CD14-positive monocyte (primary cell): ENCODE measurements at regions not wholly inside any gene's neighbourhood (a gene's known extent, or its start where the extent isn't known, plus 50 kb on each side); places are given as distances from the start of the nearest gene placed in this dataset.

ENCODE experiments used
- DNase-seq, 3 donors: peaks; one replicate each; pipeline ENCODE4 v3.0.0-alpha.2; 2011 to 2022
- H2AFZ ChIP-seq: 2 replicates; pipeline ENCODE4 v1.6.0; 2012; ENCODE audit warnings: mild to moderate bottlenecking, low read depth, low read length, inconsistent platforms; ENCODE audit not compliant: insufficient read depth, poor library complexity, severe bottlenecking
- H3K27ac ChIP-seq, 2 donors: 1 replicate in 1 of 2; 2 replicates in 1 of 2; pipeline ENCODE4 v1.5.1; 2012 to 2013; ENCODE audit warnings: low read length in 2 of 2, control low read depth in 1 of 2, inconsistent platforms in 1 of 2, low read depth in 1 of 2, mild to moderate bottlenecking in 1 of 2
- H3K27me3 ChIP-seq, 2 donors: one replicate each; pipeline versions ENCODE4 v1.6.0 to v1.6.1; 2011 to 2013; ENCODE audit warnings: low read length in 2 of 2; ENCODE audit not compliant: control insufficient read depth in 2 of 2, insufficient read depth in 2 of 2
- H3K36me3 ChIP-seq, 2 donors: replicated peaks in 1 of 2; 1 replicate in 1 of 2; 2 replicates in 1 of 2; pipeline versions ENCODE4 v1.5.1 to v1.6.1; 2012 to 2013; ENCODE audit warnings: low read length in 2 of 2, control low read depth in 1 of 2, inconsistent platforms in 1 of 2, mild to moderate bottlenecking in 1 of 2; ENCODE audit not compliant: insufficient read depth in 2 of 2, control insufficient read depth in 1 of 2
- H3K4me1 ChIP-seq, 2 donors: 1 replicate in 1 of 2; 2 replicates in 1 of 2; pipeline versions ENCODE4 v1.5.1 to v1.6.1; 2012 to 2013; ENCODE audit warnings: low read length in 2 of 2, control low read depth in 1 of 2, inconsistent platforms in 1 of 2, mild to moderate bottlenecking in 1 of 2, moderate library complexity in 1 of 2; ENCODE audit not compliant: insufficient read depth in 2 of 2, control insufficient read depth in 1 of 2
- H3K4me2 ChIP-seq: replicated peaks from 2 replicates; pipeline ENCODE3; 2012; ENCODE audit warnings: low read length, moderate library complexity, mild to moderate bottlenecking; ENCODE audit not compliant: poor library complexity, severe bottlenecking; ENCODE audit errors: extremely low read depth
- H3K4me3 ChIP-seq, 3 experiments: fragments of 200-600 bp in 1 of 3; sonication (generic) in 1 of 3; replicated peaks in 1 of 3; 1 replicate in 2 of 3; 2 replicates in 1 of 3; pipeline ENCODE4 v1.5.1; 2011 to 2013; ENCODE audit warnings: low read length in 3 of 3, mild to moderate bottlenecking in 3 of 3, control low read depth in 2 of 3, low read depth in 2 of 3, inconsistent platforms in 1 of 3, moderate library complexity in 1 of 3
- H3K79me2 ChIP-seq: 2 replicates; pipeline ENCODE4 v1.6.0; 2012; ENCODE audit warnings: mild to moderate bottlenecking, control low read depth, inconsistent platforms, low read length, moderate library complexity; ENCODE audit not compliant: insufficient read depth
- H3K9ac ChIP-seq: 2 replicates; pipeline ENCODE4 v1.6.0; 2017; ENCODE audit warnings: low read length, mild to moderate bottlenecking; ENCODE audit not compliant: insufficient read depth, poor library complexity, severe bottlenecking
- H3K9me3 ChIP-seq, 2 donors: replicated peaks in 1 of 2; 1 replicate in 1 of 2; 2 replicates in 1 of 2; pipeline versions ENCODE4 v1.5.1 to v1.6.1; 2012 to 2013; ENCODE audit warnings: low read length in 2 of 2, control low read depth in 1 of 2; ENCODE audit not compliant: control insufficient read depth in 1 of 2, insufficient read depth in 1 of 2
- H4K20me1 ChIP-seq: 2 replicates; pipeline ENCODE4 v1.6.0; 2012; ENCODE audit warnings: mild to moderate bottlenecking, low read length, control low read depth, moderate library complexity; ENCODE audit not compliant: insufficient read depth
- H3K27ac Mint-ChIP-seq, 7 donors: one replicate each; pipeline ENCODE4 v1.8.0; 2020; ENCODE audit warnings: mild to moderate bottlenecking in 7 of 7, mixed read lengths in 7 of 7, moderate library complexity in 6 of 7, inconsistent platforms in 2 of 7
- H3K27me3 Mint-ChIP-seq, 3 donors: one replicate each; pipeline ENCODE4 v1.8.0; 2021 to 2022; ENCODE audit warnings: low read depth in 3 of 3, mild to moderate bottlenecking in 3 of 3, mixed read lengths in 3 of 3, moderate library complexity in 3 of 3, inconsistent platforms in 1 of 3
- H3K36me3 Mint-ChIP-seq, 2 donors: one replicate each; pipeline ENCODE4 v1.8.0; 2020; ENCODE audit warnings: mixed read lengths in 2 of 2, inconsistent platforms in 1 of 2, mild to moderate bottlenecking in 1 of 2
- H3K4me1 Mint-ChIP-seq: one replicate; pipeline ENCODE4 v1.8.0; 2020; ENCODE audit warnings: mild to moderate bottlenecking, mixed read lengths
- H3K4me3 Mint-ChIP-seq, 2 donors: one replicate each; pipeline ENCODE4 v1.8.0; 2020; ENCODE audit warnings: mild to moderate bottlenecking in 2 of 2, mixed read lengths in 2 of 2, moderate library complexity in 1 of 2
- H3K9me3 Mint-ChIP-seq, 7 donors: one replicate each; pipeline ENCODE4 v1.8.0; 2020 to 2022; ENCODE audit warnings: mixed read lengths in 7 of 7, mild to moderate bottlenecking in 6 of 7, moderate library complexity in 6 of 7, inconsistent platforms in 2 of 7
- CTCF ChIP-seq: fragments of 200-600 bp; IDR thresholded peaks from one replicate; pipeline ENCODE4 v1.8.0; 2022; ENCODE audit warnings: antibody characterized with exemption, mild to moderate bottlenecking
- WGBS: methylation state at CpG from one replicate; pipeline ENCODE4 v1.1.5; 2013; ENCODE audit warnings: missing lambda C conversion rate; ENCODE audit not compliant: insufficient coverage; 5-methylcytosine and 5-hydroxymethylcytosine counted together
- intact Hi-C, 2 donors: fragments of 100-400 bp; cut with micrococcal nuclease; formaldehyde crosslinking; loops; one replicate each; pipeline versions ENCODE4 v1.15.0 to v1.15.1; 2023

DNA sequence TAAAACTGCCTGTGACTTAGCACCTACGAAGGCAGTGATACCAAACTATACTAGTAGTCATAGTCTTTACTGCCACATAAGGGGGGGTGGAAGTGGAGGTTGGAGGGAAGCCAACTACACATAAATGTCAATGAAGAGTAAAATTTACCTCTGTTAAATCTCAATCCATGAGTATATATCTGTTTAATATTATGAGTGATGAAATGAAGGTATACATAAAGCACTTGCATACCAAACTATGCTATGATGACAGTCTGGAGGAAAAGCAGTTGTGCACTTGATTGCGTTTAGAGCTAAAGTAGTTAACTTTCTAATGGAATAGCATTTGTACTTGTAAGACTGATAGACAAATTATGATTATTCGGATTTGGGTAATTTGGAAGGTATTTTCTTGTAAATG is 129.2 kb upstream of the POU5F2 start:
- Mint-ChIP-seq H3K27ac (no peak overlapping the region), H3K4me3 (no peak overlapping the region), H3K9me3 (peaks cover 0 to 4% (median 0%) of the 10 kb centered on the region in 7 donors), H3K36me3 (peaks cover 12 to 23% of the 10 kb centered on the region in 2 donors), H3K4me1 (no peaks in the 10 kb centered on the region), H3K27me3 (no peaks in the 10 kb centered on the region)
- no peak overlapping the region for H3K4me2 ChIP-seq
- H3K9me3 ChIP-seq = no peaks in the 10 kb centered on the region
- no peaks in the 10 kb centered on the region for H3K4me1 ChIP-seq
- no peak overlapping the region for H3K4me3 ChIP-seq
- no peak overlapping the region for H2AFZ ChIP-seq
- no peak overlapping the region for H3K9ac ChIP-seq
- intact Hi-C loops = no loop called here
- no peaks in the 10 kb centered on the region for H3K36me3 ChIP-seq
- H3K27me3 ChIP-seq = no peaks in the 10 kb centered on the region
- WGBS = 100% methylated on average over 1 of the region's 3 CpGs
- no peak overlapping the region for H3K27ac ChIP-seq
- no peaks in the 10 kb centered on the region for H4K20me1 ChIP-seq
- H3K79me2 ChIP-seq = no peaks in the 10 kb centered on the region
- no peak for TF ChIP-seq CTCF
- no peak for DNase-seq

- Mint-ChIP-seq H3K4me3 (no peak overlapping the region), H3K27ac (no peak overlapping the region), H3K4me1 (no peaks in the 10 kb centered on the region), H3K27me3 (no peaks in the 10 kb centered on the region), H3K36me3 (peaks cover 15 to 16% of the 10 kb centered on the region in 2 donors), H3K9me3 (peaks cover 0 to 4% (median 0%) of the 10 kb centered on the region in 7 donors)
- no peaks in the 10 kb centered on the region for H3K36me3 ChIP-seq
- DNase-seq = no peak
- H3K27ac ChIP-seq = no peak overlapping the region
- no peaks in the 10 kb centered on the region for H3K4me1 ChIP-seq
- H3K79me2 ChIP-seq = no peaks in the 10 kb centered on the region
- no peaks in the 10 kb centered on the region for H3K9me3 ChIP-seq
- no peaks in the 10 kb centered on the region for H3K27me3 ChIP-seq
- no peaks in the 10 kb centered on the region for H4K20me1 ChIP-seq
- intact Hi-C loops = no loop called here
- H3K9ac ChIP-seq = no peak overlapping the region
- WGBS = no CpG with 5 or more reads among the region's 6 CpGs
- H3K4me3 ChIP-seq = no peak overlapping the region
- TF ChIP-seq CTCF = no peak
- no peak overlapping the region for H3K4me2 ChIP-seq
- H2AFZ ChIP-seq = no peak overlapping the region
Observed at GRCh38 chr5:93868851-93869250, 127.5 kb upstream of the POU5F2 start.
